ENCODE measurements at regions not wholly inside any gene's neighbourhood (a gene's known extent, or its start where the extent isn't known, plus 50 kb on each side); places are given as distances from the start of the nearest gene placed in this dataset.

DNA sequence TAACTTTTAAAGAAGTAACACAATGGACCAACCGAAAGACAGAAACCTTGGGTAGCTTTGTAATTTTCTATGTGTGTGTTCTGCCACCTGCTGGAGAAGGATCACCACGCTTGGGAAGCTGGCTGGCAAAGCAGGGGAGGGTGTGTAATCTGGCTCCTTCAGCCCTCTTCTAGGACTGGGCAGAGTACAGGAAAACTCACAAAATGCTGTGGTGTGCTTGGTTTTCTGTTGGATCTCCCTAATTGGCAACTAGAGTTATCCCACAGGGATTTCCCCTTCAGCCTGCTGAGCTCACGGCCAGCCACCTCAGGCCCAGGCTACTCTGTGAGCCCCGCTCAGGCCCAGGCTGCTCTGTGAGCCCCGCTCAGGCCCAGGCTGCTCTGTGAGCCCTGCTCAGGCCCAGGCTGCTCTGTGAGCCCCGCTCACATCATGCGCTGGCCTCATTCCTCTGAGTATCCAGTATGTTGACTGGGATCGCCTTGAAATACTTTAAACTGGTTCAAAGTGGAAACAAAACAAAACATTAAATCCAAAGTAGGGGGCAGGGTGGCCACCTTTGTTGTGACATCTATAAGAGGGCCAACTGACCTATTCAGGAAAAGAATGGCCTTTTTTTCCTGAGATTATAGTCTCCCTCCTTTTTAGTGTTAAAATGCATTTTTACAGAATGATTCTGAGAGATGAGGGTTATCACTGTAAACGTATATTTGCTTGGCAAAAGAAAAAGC is 52.0 kb upstream of the RNU6-8 start:
- peak in 1 of 2 experiments; percentile 2 for DNase-seq

DNA sequence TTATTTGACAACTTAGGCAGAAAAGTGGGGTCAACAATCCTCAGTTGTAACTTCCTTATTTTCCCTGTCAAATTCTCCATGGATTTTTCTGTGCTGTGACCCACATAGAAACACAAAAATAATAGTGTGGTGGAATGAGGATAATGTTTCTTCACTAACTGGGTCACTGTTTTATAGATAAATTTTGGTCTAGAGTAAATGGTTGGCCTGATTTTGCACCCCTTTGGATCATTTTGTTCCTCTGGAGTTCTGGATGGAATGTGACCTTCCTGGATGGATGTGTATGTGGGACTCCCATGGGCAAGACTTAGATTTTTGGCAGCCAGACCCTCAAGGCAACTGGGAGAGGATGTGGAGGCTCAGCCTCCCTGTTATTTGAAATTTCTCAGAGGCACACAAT is 52.7 kb upstream of the RNU6-8 start:
- no peak for DNase-seq

DNA sequence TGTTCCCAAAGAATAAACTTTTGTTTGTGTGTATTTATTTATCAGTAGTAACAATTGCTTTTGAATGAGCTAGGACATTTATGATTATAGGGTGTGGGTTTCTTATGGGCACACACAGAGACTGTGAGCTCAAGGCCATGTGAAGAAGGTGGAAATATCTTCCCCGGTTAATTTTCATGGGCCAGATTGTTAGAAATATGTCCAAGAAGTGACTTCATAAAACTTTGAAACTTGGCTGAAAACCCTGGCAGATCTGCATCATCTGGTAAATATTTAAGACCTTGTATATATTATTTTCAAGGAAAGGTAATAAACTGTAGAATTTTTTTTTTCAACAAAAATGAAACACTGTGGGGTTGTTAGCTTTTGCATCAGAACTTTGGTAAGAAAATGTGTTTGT is 53.5 kb upstream of the RNU6-8 start:
- no peak for DNase-seq

DNA sequence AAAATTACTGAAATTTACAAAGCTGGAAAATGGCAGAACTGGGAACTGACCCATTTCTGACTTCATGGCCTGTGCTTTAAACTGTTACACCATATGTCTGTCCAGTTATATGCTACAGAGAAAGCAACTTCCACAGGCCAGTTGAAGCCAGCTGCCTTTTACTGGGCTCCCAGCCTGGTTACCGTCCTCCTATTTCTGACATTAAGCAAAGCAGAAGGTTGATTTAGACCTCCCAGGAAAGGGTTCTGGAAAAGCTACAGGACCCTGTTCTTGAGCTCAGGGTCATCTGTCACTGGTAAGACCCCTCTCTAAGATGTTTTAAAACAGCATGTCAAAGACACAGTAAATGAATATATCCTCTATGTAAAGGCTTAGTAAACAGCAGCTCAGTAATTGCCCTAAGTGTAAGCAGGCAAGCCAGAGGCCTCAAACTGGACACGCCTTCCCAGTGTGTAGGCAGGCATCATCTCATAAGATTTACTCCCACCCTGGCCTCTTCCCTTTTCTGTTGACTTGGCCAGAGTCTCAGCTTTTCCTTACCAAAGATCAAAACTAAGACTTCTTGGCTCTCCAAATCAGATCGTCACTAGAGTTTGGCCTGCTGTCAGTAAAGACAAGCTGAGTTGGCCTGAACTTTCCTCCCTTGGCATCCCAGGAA is 55.4 kb upstream of the RNU6-8 start:
- DNase-seq = no peak

DNA sequence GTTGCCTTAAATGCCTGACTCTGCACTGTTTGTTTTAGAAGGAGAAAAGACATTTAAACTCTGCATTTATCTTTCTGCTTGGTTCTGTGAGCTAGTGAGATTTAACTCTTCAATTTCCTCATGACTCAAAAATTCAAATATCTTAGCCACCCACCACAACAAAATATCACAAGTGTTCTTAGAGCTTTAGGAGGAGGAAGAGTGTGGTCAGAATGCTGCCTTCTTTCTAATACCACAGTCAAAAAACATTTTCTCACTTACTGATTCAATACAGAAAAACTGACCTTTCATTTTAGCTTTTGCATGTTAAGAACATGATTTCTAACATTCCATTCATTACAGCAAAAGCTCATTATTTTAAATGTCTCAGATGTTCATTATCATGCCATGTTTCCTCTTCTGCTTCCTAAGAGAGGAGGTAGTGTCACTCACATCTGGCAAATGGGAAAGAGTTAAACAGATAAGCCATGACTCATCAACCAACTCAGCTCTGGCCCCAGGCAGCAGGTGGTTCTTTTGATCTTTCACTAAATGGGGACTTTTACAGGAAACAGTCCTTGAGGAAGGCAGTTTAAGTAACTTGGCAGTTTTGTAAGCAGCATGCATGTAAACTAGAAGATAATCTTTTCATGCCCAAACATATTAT is 56.4 kb upstream of the RNU6-8 start:
- DNase-seq = no peak

DNA sequence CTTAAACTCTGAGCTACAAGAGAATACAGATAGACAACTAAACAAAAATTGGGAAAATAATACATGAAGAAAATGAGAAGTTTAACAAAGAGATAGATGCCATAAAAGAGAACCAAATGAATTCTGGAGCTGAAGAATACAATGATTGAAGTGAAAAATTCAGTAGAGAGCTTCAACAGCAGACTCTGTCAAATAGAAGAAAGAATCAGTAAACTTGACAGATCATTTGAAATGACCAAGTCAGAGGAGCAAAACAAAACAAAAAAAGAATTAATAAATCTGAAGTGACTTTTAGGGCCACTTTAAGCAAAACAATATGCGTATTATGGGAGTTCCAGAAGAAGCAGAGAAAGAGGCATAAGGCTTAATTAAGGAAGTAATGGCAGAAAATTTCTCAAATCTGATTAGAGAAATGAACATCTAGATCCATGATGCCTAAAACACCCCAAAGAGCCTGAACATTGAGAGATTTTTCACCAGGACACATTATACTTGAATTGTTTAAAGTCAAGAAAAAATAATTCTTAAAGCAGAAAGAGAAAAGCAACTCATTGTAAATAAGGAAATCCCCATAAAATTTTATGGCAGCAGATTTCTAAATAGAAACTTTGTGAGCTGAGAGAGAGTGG is 61.0 kb upstream of the RNU6-8 start:
- no peak for DNase-seq

DNA sequence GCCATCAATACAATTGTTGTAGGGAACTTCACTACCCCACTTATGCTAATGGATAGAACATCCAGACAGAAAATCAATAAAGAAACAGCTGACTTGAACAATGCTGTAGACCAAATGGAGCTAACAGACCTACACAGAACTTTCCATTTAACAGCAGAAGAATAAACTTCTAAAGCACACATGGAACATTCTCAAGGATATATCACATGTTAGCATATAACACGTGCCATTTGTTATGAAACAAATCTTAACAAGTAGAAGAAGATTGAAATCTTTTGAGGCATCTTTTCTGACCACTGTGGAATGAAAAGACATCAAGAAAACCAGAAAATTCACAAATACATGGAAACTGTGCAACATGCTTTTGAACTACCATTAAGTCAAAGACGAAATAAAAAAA is 62.5 kb upstream of the RNU6-8 start:
- no peak for DNase-seq

DNA sequence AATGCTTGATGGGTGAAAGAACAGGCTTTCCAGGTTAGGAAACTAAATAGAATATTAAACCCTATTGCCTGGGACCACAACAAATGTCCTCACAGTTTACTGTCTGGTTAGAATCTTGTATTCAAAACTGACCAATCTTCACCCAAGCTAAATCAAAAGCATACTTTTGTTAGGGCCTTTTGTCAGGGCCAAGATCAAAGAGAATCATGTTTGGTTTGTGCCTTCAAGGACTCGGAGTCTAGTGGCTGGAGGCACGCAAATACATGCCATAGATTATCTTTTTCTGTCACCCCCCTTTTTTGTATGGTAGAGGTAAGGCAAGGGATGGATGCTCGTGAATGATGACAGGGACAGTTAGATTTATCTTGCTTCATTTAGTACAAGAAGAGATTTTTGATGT is 51.1 kb upstream of the AKAP6 start:
- no peak for DNase-seq

All from cerebellar nuclear complex (tissue), 1 donor.